Endothelial cell of umbilical vein (primary cell): ENCODE measurements at regions not wholly inside any gene's neighbourhood (a gene's known extent, or its start where the extent isn't known, plus 50 kb on each side); places are given as distances from the start of the nearest gene placed in this dataset.

Experiments
- BruUV-seq: library from RNA; stranded (reverse); fragments of 400-500 nt; replicated peaks from 2 replicates; lab custom pipeline; 2021; lab: Mats Ljungman, UMichigan
- CTCF ChIA-PET: fragments of 300-600, 350-600 bp; sonication (Branson Sonifier 250); formaldehyde crosslinking; loops from one replicate; lab custom pipeline; 2021; ENCODE audit warnings: antibody characterized with exemption, inconsistent platforms; lab: Charles Lee
- POLR2A ChIA-PET: fragments of 300-600, 350-600 bp; sonication (Branson Sonifier 250); formaldehyde crosslinking; loops from one replicate; lab custom pipeline; 2021; ENCODE audit warnings: antibody characterized with exemption, inconsistent platforms; lab: Charles Lee
- DNase-seq: peaks from one replicate; pipeline ENCODE4 v3.0.0-alpha.2; 2011; ENCODE audit warnings: low read depth, low spot score
- FAIRE-seq: peaks from 2 replicates; lab custom pipeline; 2011; peaks lifted over from hg19 to GRCh38; lab: Jason Lieb, UNC
- H2AFZ ChIP-seq: 2 replicates; pipeline ENCODE4 v1.6.0; 2012; ENCODE audit warnings: low read depth, low read length, control low read depth, inconsistent platforms
- H3K27ac ChIP-seq: 2 replicates; pipeline ENCODE4 v1.5.1; 2011; ENCODE audit warnings: low read depth, mild to moderate bottlenecking, control low read depth, low read length, moderate library complexity; ENCODE audit not compliant: insufficient read depth
- H3K27me3 ChIP-seq, 2 experiments: 2 replicates each; pipeline versions ENCODE4 v1.6.0 to v1.6.1; 2011; ENCODE audit warnings: low read length in 2 of 2, mixed read lengths in 1 of 2; ENCODE audit not compliant: control insufficient read depth in 2 of 2, insufficient read depth in 2 of 2
- H3K36me3 ChIP-seq, 2 experiments: 2 replicates in 1 of 2; 3 replicates in 1 of 2; pipeline ENCODE4 v1.5.1; 2011; ENCODE audit warnings: low read length in 2 of 2, mild to moderate bottlenecking in 1 of 2, moderate library complexity in 1 of 2; ENCODE audit not compliant: control insufficient read depth in 2 of 2, insufficient read depth in 2 of 2; ENCODE audit errors: extremely low read depth in 1 of 2
- H3K4me1 ChIP-seq: 3 replicates; pipeline ENCODE4 v1.5.1; 2011; ENCODE audit warnings: mild to moderate bottlenecking, low read length; ENCODE audit not compliant: control insufficient read depth, insufficient read depth; ENCODE audit errors: extremely low read depth
- H3K4me2 ChIP-seq: 2 replicates; pipeline ENCODE4 v1.6.1; 2011; ENCODE audit warnings: low read length, control low read depth, mixed read lengths; ENCODE audit not compliant: insufficient read depth
- H3K4me3 ChIP-seq, 3 experiments: fragments of 200-600 bp in 1 of 3; sonication (generic), shearing (Covaris generic) in 1 of 3; replicated peaks in 1 of 3; 2 replicates each; pipeline ENCODE4 v1.5.1; 2011 to 2016; ENCODE audit warnings: control low read depth in 3 of 3, low read length in 3 of 3, mild to moderate bottlenecking in 2 of 3, inconsistent platforms in 1 of 3, low read depth in 1 of 3, moderate library complexity in 1 of 3; ENCODE audit not compliant: insufficient read depth in 1 of 3
- H3K79me2 ChIP-seq: 2 replicates; pipeline ENCODE4 v1.6.0; 2012; ENCODE audit warnings: low read length, inconsistent platforms; ENCODE audit not compliant: control insufficient read depth, insufficient read depth
- H3K9ac ChIP-seq: replicated peaks from 2 replicates; pipeline ENCODE3; 2011; ENCODE audit warnings: low read length, control low read depth; ENCODE audit not compliant: insufficient read depth; ENCODE audit errors: extremely low read depth
- H3K9me1 ChIP-seq: replicated peaks from 3 replicates; pipeline ENCODE4 v1.6.0; 2011; ENCODE audit warnings: mild to moderate bottlenecking, low read length; ENCODE audit not compliant: control insufficient read depth, insufficient read depth; ENCODE audit errors: extremely low read depth
- H3K9me3 ChIP-seq: replicated peaks from 2 replicates; pipeline ENCODE4 v1.5.1; 2012; ENCODE audit warnings: low read length, inconsistent platforms; ENCODE audit not compliant: control insufficient read depth, insufficient read depth
- H4K20me1 ChIP-seq: replicated peaks from 2 replicates; pipeline ENCODE3; 2011; ENCODE audit warnings: mild to moderate bottlenecking, low read length; ENCODE audit not compliant: control insufficient read depth, insufficient read depth; ENCODE audit errors: extremely low read depth
- CTCF ChIP-seq, 2 donors: IDR thresholded peaks; 1 replicate in 1 of 2; 2 replicates in 1 of 2; pipeline ENCODE4 v1.5.1; 2011; ENCODE audit warnings: low read length in 2 of 2, mild to moderate bottlenecking in 2 of 2, moderate library complexity in 2 of 2, control low read depth in 1 of 2, inconsistent platforms in 1 of 2, low read depth in 1 of 2; ENCODE audit not compliant: insufficient read depth in 1 of 2; ENCODE audit errors: extremely low read depth in 1 of 2
- EZH2 ChIP-seq: IDR thresholded peaks from 2 replicates; pipeline ENCODE4 v1.6.1; 2012; ENCODE audit warnings: borderline replicate concordance, low read depth, mild to moderate bottlenecking, moderate library complexity, low read length, inconsistent platforms; ENCODE audit not compliant: severe bottlenecking
- FOS ChIP-seq: IDR thresholded peaks from 2 replicates; pipeline ENCODE4 v1.6.1; 2011; ENCODE audit warnings: mild to moderate bottlenecking, low read length, moderate library complexity, borderline replicate concordance; ENCODE audit not compliant: insufficient read depth
- GATA2 ChIP-seq: IDR thresholded peaks from 2 replicates; pipeline ENCODE4 v1.7.0; 2011; ENCODE audit warnings: low read depth, mild to moderate bottlenecking, moderate library complexity, mixed read lengths, low read length; ENCODE audit not compliant: insufficient read length, insufficient read depth
- JUN ChIP-seq: IDR thresholded peaks from 2 replicates; pipeline ENCODE4 v1.6.1; 2011; ENCODE audit warnings: borderline replicate concordance, low read depth; ENCODE audit not compliant: insufficient read length, insufficient read depth
- MAX ChIP-seq: IDR thresholded peaks from 2 replicates; pipeline ENCODE4 v1.6.1; 2011; ENCODE audit not compliant: insufficient read depth, insufficient read length
- MYC ChIP-seq: IDR thresholded peaks from one replicate; pipeline ENCODE4 v1.6.1; 2011; ENCODE audit warnings: mild to moderate bottlenecking, low read depth, low read length
- POLR2A ChIP-seq: IDR thresholded peaks from 2 replicates; pipeline ENCODE4 v1.6.1; 2012; ENCODE audit warnings: low read depth, mild to moderate bottlenecking, control low read depth, low read length
- POLR2AphosphoS5 ChIP-seq: IDR thresholded peaks from 2 replicates; pipeline ENCODE4 v1.6.1; 2012; ENCODE audit warnings: low read depth, mild to moderate bottlenecking, control low read depth, low read length, moderate library complexity; ENCODE audit not compliant: insufficient read depth
- dilution Hi-C: fragments of 300-500 bp; cut with MboI; formaldehyde crosslinking; loops from one replicate; pipeline ENCODE4 v1.15.0; 2019; ENCODE audit warnings: low sequenced_read_pairs; ENCODE audit not compliant: extremely low pct_ligation_motif_present
- intact Hi-C: fragments of 100-400 bp; cut with micrococcal nuclease; formaldehyde crosslinking; loops from one replicate; pipeline ENCODE4 v1.10.0; 2022

DNA sequence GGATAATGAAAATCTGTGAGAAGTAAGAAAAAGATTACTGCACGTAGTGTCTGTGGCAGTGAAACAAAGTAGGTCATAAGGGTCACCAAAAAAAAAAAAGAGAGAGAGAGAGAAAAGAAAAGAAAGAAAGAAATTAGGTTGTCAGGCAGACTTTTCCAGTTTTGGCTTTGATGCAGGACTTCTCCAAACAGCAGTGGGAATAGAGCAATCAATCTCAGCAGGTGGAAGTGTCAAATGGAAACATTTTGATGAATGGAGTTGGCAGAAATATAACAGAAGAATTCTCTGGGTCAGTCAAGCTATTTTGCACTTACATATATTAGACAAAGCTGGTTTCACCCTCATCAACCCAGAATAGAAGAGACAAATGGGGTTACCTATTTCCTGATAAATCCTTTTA, 745.8 kb downstream of the SLC6A15 start:
- Histone ChIP-seq H3K36me3 (no peaks in the 10 kb centered on the region), H3K4me1 (no peaks in the 10 kb centered on the region), H3K79me2 (no peaks in the 10 kb centered on the region), H3K9me1 (no peaks in the 10 kb centered on the region), H3K4me3 (no peak overlapping the region), H4K20me1 (no peaks in the 10 kb centered on the region), H3K27ac (no peak overlapping the region), H3K9me3 (no peaks in the 10 kb centered on the region), H2AFZ (no peak overlapping the region), H3K27me3 (no peaks in the 10 kb centered on the region), H3K4me2 (no peak overlapping the region), H3K9ac (no peak overlapping the region)
- FAIRE-seq, result no peak
- TF ChIP-seq FOS (no peak), POLR2A (no peak), JUN (no peak), MAX (no peak), CTCF (IDR thresholded peaks at IDR 0.05; ENCODE audit: extremely low read depth in 1 of 2, insufficient read depth in 1 of 2, low read depth in 1 of 2, low read length in 2 of 2) (no peak), POLR2AphosphoS5 (no peak), EZH2 (no peak), GATA2 (no peak), MYC (no peak)
- dilution Hi-C loops, result no loop called here
- POLR2A ChIA-PET, result no interaction called here
- BruUV-seq, result no TSS peak
- CTCF ChIA-PET, result no interaction called here
- no peak for DNase-seq
- intact Hi-C loops, result no loop called here
